ENCODE measurements at regions not wholly inside any gene's neighbourhood (a gene's known extent, or its start where the extent isn't known, plus 50 kb on each side); places are given as distances from the start of the nearest gene placed in this dataset.
"Not testable (repeated sequence)": the region's sequence is repeated elsewhere in the genome, so short reads cannot be mapped to it uniquely, and the experiment has no call there.

DNA sequence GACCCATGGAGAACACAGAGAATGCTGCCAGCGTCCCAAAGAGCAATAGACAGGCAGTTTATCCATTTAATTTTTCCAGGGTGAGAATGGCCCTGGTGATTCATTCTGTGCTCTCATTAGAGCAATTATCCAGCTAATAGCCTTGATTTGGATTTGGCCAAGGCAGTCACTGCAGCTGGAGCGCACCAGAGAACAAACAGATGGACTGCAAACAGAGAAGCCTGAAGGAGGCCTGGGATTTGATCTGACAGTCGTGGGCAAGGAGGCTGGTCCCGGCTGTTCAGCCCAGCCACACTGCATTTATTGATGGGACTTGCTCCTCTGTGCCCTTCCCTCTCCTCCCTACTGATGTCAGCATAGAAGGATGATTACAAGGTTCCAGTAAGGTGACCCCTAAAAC lies 353.9 kb upstream of the C1orf174 start:
- no peak for TF ChIP-seq GATA1 (IDR thresholded peaks at IDR 0.05; ENCODE audit: low read depth, low read length)
- no peak for TF ChIP-seq POLR2A (IDR thresholded peaks at IDR 0.05; ENCODE audit: low read length)
- no peak for DNase-seq

DNA sequence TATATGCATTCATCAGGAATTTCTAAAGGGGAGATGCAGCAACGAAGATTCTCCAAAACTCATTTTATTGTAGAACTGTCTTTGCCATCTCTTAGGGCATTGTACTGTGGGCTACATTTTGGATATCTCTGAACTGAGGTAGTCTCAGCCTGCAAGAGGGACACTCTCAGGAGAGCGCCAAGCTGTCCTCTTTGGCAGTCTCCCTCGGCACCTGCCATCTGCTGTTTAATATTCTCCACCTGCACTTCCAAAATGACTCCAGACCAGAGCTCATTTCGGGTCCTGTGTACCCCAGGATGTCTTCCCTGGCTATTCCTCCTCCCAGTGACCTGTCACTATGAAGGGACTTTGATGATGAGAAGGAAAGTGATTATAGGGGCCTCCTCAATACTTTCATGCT lies 356.3 kb upstream of the C1orf174 start:
- TF ChIP-seq POLR2A (IDR thresholded peaks at IDR 0.05; ENCODE audit: low read length) = no peak
- no peak for TF ChIP-seq GATA1 (IDR thresholded peaks at IDR 0.05; ENCODE audit: low read depth, low read length)
- no peak for DNase-seq

DNA sequence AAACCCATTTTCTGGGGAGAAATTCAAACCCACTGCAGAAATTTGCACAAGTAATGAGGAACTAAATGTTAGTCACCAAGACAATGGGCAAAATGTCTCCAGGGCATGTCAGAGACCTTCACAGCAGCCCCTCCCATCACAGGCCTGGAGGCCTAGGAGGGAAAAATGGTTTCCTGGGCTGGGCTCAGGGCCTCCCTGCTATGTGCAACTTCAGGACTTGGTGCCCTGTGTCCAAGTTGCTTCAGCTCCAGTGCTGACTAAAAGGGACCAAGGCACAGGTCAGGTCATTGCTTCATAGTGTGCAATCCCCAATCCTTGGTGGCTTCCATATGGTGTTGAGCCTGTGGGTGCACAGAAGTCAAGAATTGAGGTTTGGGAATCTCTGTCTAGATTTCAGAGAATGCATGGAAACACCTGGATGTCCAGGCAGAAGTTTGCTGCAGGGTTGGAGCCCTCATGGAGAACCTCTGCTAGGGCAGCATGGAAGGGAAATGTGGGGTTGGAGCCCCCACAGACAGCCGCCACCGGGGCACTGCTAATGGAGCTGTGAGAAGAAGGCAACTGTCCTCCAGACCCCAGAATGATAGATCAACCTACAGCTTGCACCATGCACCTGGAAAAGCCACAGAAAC lies 358.2 kb upstream of the C1orf174 start:
- not testable (repeated sequence) for DNase-seq

DNA sequence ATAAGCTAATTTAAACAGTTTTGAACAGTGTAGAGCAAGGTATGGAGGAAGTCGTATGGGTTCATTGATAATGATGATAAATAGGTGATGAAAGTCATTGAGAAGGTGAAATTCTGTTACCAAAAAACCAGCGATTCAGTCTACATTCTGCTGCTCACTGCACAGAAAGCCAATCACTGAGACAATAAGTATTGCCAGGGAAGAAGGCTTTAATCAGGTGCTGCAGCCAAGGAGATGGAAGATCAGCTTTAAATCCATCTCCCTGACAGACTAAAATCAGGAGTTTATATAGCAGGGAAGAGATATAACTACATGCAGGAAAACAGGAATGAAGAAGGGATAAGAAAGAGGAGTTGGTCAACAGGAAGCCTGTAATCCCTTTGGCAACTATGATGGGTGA lies 361.3 kb upstream of the C1orf174 start:
- no peak for TF ChIP-seq POLR2A (IDR thresholded peaks at IDR 0.05; ENCODE audit: low read length)
- TF ChIP-seq GATA1 (IDR thresholded peaks at IDR 0.05; ENCODE audit: low read depth, low read length) = no peak
- no peak for DNase-seq

GRCh38 chr1:4262665-4263064 lies 362.6 kb upstream of the C1orf174 start:
- DNase-seq = no peak
- TF ChIP-seq POLR2A (IDR thresholded peaks at IDR 0.05; ENCODE audit: low read length) (no peak), GATA1 (IDR thresholded peaks at IDR 0.05; ENCODE audit: low read depth, low read length) (no peak)

DNA sequence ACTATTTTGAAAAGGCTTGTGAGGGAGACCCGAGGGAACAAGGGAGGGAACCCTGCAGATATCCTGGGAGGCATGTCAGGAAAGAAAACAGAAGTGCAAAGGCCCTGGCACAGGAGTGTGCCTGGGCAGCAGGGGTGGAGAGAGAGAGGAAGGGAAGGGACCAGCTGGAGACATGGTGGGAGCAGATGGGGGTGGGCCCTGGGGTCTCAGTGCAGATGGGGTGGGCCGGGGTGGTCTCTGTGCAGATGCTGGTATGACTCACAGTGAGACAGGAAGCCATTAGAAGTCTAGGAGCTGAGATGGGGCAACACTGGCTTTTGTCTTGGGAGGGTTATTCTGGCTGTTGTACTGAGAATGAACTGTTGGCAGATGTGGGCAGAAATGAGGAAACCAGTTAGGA lies 363.6 kb upstream of the C1orf174 start:
- TF ChIP-seq GATA1 (IDR thresholded peaks at IDR 0.05; ENCODE audit: low read depth, low read length) (no peak), POLR2A (IDR thresholded peaks at IDR 0.05; ENCODE audit: low read length) (no peak)
- DNase-seq = no peak

DNA sequence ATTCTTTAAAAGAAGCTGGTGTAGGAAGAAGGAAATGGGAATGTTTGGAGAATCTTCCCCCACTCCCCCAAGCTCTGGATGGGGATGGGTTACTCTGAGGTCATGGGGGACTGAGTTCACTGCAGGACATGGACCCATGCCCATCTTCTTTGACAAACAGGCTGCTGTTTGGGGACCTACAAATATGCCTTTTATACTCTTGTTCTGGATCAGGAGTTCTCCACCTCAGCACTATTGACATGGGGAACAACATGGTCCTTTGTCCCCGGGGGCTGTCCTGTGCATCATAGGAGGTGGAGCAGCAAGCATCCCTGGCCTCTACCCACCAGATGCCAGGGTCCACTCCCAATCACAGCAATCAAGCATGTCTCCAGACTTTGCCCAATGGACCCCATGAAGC lies 365.8 kb upstream of the C1orf174 start:
- DNase-seq = no peak

DNA sequence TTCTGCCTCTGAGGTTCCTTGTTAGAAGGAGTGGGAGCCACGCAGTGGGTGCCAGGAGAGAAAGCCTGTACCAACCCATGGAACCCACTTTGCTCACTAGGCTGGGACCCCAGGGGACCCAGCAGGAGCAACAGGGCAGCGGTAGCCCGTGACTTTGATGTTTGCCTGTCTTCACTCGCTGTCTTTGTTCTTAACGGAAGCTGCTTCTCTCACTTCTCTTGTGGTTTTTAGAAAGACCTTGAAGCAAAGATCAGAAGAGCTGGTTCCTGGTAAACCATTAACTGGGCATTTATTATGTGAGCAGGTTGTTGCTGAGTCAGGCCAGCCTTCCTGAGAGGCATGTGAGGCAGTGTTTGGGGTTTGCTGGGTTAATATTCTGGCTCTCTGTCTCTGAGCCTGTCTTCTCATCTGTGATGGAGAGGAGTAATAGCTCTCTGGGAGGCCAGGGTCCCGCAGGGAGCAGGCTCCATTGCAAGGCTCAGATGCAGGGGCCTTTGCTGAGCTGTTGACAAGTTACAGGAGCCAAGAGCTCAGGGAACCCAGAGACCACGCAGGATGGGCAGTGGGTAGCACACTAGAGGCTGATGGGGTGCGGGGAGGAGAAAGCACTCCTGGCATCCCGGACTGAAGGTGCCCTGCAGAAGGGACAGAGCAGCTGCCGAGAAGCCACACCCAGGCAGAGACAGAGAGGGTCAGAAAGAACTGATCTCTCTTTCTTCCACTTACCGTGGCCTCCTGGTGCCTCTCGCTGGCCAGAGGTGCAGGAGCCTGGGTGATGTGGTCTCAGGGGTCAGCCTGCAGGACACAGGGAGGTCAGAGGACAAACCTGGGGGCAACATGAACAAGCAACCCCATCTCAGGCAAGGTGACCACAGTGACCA lies 367.5 kb upstream of the C1orf174 start:
- no peak for DNase-seq
- TF ChIP-seq GATA1 (IDR thresholded peaks at IDR 0.05; ENCODE audit: low read depth, low read length) (no peak), POLR2A (IDR thresholded peaks at IDR 0.05; ENCODE audit: low read length) (no peak)

More for the DNA sequence above, 365.8 kb upstream of the C1orf174 start:
- TF ChIP-seq POLR2A (IDR thresholded peaks at IDR 0.05; ENCODE audit: low read length) (no peak), GATA1 (IDR thresholded peaks at IDR 0.05; ENCODE audit: low read depth, low read length) (no peak)

DNA sequence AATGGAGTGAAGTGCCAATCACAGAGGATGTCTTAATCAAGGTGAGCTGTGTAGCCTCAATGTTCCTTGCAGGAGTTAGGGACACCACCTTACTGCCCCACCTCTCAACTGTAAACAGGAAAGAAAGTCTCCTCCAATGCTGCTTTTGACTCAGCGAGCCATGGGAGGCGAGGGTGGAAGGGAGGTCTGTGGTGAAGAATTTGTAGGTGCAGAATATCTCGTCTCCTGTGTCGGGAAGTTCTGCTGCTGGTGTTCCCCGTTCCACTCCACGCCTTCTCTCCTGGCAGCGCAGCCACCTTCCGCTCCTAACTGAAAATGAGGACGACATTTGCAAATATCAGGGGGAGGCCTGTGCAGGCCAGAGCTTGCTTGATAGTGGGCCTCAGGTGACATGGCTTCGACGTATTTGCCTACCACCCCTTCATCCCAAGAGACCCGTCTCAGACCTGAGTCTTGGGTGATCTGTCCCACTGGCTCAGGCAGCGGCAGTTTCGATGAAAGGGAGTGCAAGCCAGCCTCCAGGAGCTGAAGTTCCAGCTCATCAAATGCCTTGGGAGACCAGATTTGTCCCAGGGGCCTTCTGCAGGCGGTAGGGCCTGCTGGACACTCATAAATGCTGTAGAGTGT lies 368.3 kb upstream of the C1orf174 start:
- DNase-seq = no peak
- TF ChIP-seq GATA1 (IDR thresholded peaks at IDR 0.05; ENCODE audit: low read depth, low read length) (no peak), POLR2A (IDR thresholded peaks at IDR 0.05; ENCODE audit: low read length) (no peak)

- no peak for DNase-seq
- TF ChIP-seq GATA1 (IDR thresholded peaks at IDR 0.05; ENCODE audit: low read depth, low read length) (no peak), POLR2A (IDR thresholded peaks at IDR 0.05; ENCODE audit: low read length) (no peak)
Observed at GRCh38 chr1:4268889-4269284, 368.8 kb upstream of the C1orf174 start.

DNA sequence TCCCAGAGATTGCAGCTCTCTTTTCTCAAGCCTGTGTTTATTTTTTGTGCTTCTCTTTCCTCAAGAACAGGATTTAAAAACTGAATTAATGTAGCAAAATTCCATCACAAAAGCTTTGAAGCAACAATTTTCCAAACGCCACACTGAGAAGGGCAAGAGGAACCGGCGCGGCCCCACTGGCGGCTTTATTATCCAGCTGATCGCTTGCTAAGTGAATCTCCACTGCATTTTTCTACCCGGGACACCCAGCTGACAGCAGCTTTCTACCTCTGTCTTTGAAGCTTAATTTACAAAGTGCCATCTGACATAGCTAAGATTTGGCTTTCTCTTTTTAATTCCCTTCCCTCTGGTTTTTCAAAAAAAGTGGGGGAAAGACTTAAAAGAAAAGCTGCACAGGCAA lies 369.3 kb upstream of the C1orf174 start:
- DNase-seq = no peak

GRCh38 chr1:4269952-4270570 lies 370.0 kb upstream of the C1orf174 start:
- no peak for DNase-seq
- TF ChIP-seq GATA1 (IDR thresholded peaks at IDR 0.05; ENCODE audit: low read depth, low read length) (no peak), POLR2A (IDR thresholded peaks at IDR 0.05; ENCODE audit: low read length) (no peak)

More for the DNA sequence above, 369.3 kb upstream of the C1orf174 start:
- TF ChIP-seq GATA1 (IDR thresholded peaks at IDR 0.05; ENCODE audit: low read depth, low read length) = no peak
- TF ChIP-seq POLR2A (IDR thresholded peaks at IDR 0.05; ENCODE audit: low read length) = no peak

- no peak for TF ChIP-seq GATA1 (IDR thresholded peaks at IDR 0.05; ENCODE audit: low read depth, low read length)
- TF ChIP-seq POLR2A (IDR thresholded peaks at IDR 0.05; ENCODE audit: low read length) = no peak
- no peak for DNase-seq
Observed at GRCh38 chr1:4270651-4271337, 370.7 kb upstream of the C1orf174 start.

All from erythroblast (primary cell).